ENCODE measurements at regions not wholly inside any gene's neighbourhood (a gene's known extent, or its start where the extent isn't known, plus 50 kb on each side); places are given as distances from the start of the nearest gene placed in this dataset.

GRCh38 chr3:25144430-25144829 is 283.6 kb upstream of the RARB start:
- Histone ChIP-seq H3K4me1 (ENCODE audit: control insufficient read depth, extremely low read depth, insufficient read depth, low read length) (no peaks in the 10 kb centered on the region), H4K20me1 (replicated peaks; ENCODE audit: control insufficient read depth, extremely low read depth, insufficient read depth, low read length) (no peaks in the 10 kb centered on the region), H3K4me3 (replicated peaks in 1 of 3; ENCODE audit: insufficient read depth in 1 of 3, low read depth in 1 of 3, low read length in 3 of 3) (no peak overlapping the region), H3K9ac (replicated peaks; ENCODE audit: extremely low read depth, insufficient read depth, low read length) (no peak overlapping the region), H3K27me3 (ENCODE audit: control insufficient read depth in 2 of 2, insufficient read depth in 2 of 2, low read length in 2 of 2) (no peaks in the 10 kb centered on the region), H3K27ac (ENCODE audit: insufficient read depth, low read depth, low read length) (no peak overlapping the region), H3K79me2 (ENCODE audit: control insufficient read depth, insufficient read depth, low read length) (no peaks in the 10 kb centered on the region), H3K9me3 (replicated peaks; ENCODE audit: control insufficient read depth, insufficient read depth, low read length) (no peaks in the 10 kb centered on the region), H2AFZ (ENCODE audit: low read depth, low read length) (no peak overlapping the region), H3K9me1 (replicated peaks; ENCODE audit: control insufficient read depth, extremely low read depth, insufficient read depth, low read length) (no peaks in the 10 kb centered on the region), H3K36me3 (ENCODE audit: control insufficient read depth in 2 of 2, extremely low read depth in 1 of 2, insufficient read depth in 2 of 2, low read length in 2 of 2) (no peaks in the 10 kb centered on the region), H3K4me2 (ENCODE audit: insufficient read depth, low read length) (no peak overlapping the region)
- ChIA-PET POLR2A (no interaction called here), CTCF (interaction anchor here (1.0 to 1.3 kb wide), 3 partner anchors 12 to 449 kb away, joined by 3 read pairs; no protein-coding TSS in a partner anchor)
- BruUV-seq (replicated peaks), result no TSS peak
- FAIRE-seq (no peak), DNase-seq (ENCODE audit: low read depth, low spot score) (no peak)
- TF ChIP-seq CTCF (IDR thresholded peaks at IDR 0.05; ENCODE audit: extremely low read depth in 1 of 2, insufficient read depth in 1 of 2, low read depth in 1 of 2, low read length in 2 of 2), result no peak
- intact Hi-C loops (cut with micrococcal nuclease), result no loop called here
- dilution Hi-C loops (cut with MboI; ENCODE audit: extremely low pct_ligation_motif_present, low sequenced_read_pairs), result no loop called here

- Histone ChIP-seq H4K20me1 (replicated peaks; ENCODE audit: control insufficient read depth, extremely low read depth, insufficient read depth, low read length) (no peaks in the 10 kb centered on the region), H3K4me2 (ENCODE audit: insufficient read depth, low read length) (no peak overlapping the region), H3K9ac (replicated peaks; ENCODE audit: extremely low read depth, insufficient read depth, low read length) (no peak overlapping the region), H3K36me3 (ENCODE audit: control insufficient read depth in 2 of 2, extremely low read depth in 1 of 2, insufficient read depth in 2 of 2, low read length in 2 of 2) (no peaks in the 10 kb centered on the region), H3K4me3 (replicated peaks in 1 of 3; ENCODE audit: insufficient read depth in 1 of 3, low read depth in 1 of 3, low read length in 3 of 3) (no peak overlapping the region), H3K79me2 (ENCODE audit: control insufficient read depth, insufficient read depth, low read length) (no peaks in the 10 kb centered on the region), H3K27me3 (ENCODE audit: control insufficient read depth in 2 of 2, insufficient read depth in 2 of 2, low read length in 2 of 2) (no peaks in the 10 kb centered on the region), H3K4me1 (ENCODE audit: control insufficient read depth, extremely low read depth, insufficient read depth, low read length) (no peaks in the 10 kb centered on the region), H2AFZ (ENCODE audit: low read depth, low read length) (no peak overlapping the region), H3K9me1 (replicated peaks; ENCODE audit: control insufficient read depth, extremely low read depth, insufficient read depth, low read length) (no peaks in the 10 kb centered on the region), H3K9me3 (replicated peaks; ENCODE audit: control insufficient read depth, insufficient read depth, low read length) (no peaks in the 10 kb centered on the region), H3K27ac (ENCODE audit: insufficient read depth, low read depth, low read length) (no peak overlapping the region)
- intact Hi-C loops (cut with micrococcal nuclease), result no loop called here
- no peak for FAIRE-seq
- POLR2A ChIA-PET, result no interaction called here
- BruUV-seq (replicated peaks), result no TSS peak
- DNase-seq (ENCODE audit: low read depth, low spot score), result no peak
- dilution Hi-C loops (cut with MboI; ENCODE audit: extremely low pct_ligation_motif_present, low sequenced_read_pairs), result no loop called here
- CTCF ChIA-PET, result interaction anchor here (0.9 to 1.1 kb wide), 3 partner anchors 11 to 449 kb away, joined by 3 to 4 read pairs (median 3); no protein-coding TSS in a partner anchor
- TF ChIP-seq MYC (IDR thresholded peaks at IDR 0.05; ENCODE audit: low read depth, low read length) (no peak), GATA2 (IDR thresholded peaks at IDR 0.05; ENCODE audit: insufficient read depth, insufficient read length, low read depth, low read length) (no peak), JUN (IDR thresholded peaks at IDR 0.05; ENCODE audit: borderline replicate concordance, insufficient read depth, insufficient read length, low read depth) (no peak), CTCF (IDR thresholded peaks at IDR 0.05; ENCODE audit: extremely low read depth in 1 of 2, insufficient read depth in 1 of 2, low read depth in 1 of 2, low read length in 2 of 2) (no peak), POLR2A (IDR thresholded peaks at IDR 0.05; ENCODE audit: low read depth, low read length) (no peak), FOS (IDR thresholded peaks at IDR 0.05; ENCODE audit: borderline replicate concordance, insufficient read depth, low read length) (no peak), POLR2AphosphoS5 (IDR thresholded peaks at IDR 0.05; ENCODE audit: insufficient read depth, low read depth, low read length) (no peak), MAX (IDR thresholded peaks at IDR 0.05; ENCODE audit: insufficient read depth, insufficient read length) (no peak), EZH2 (IDR thresholded peaks at IDR 0.05; ENCODE audit: borderline replicate concordance, low read depth, low read length, severe bottlenecking) (no peak)
These were observed 282.9 kb upstream of the RARB start for GRCh38 chr3:25145176-25145575.

Measured in endothelial cell of umbilical vein (primary cell).